HG03558 (cell line): ENCODE measurements at regions not wholly inside any gene's neighbourhood (a gene's known extent, or its start where the extent isn't known, plus 50 kb on each side); places are given as distances from the start of the nearest gene placed in this dataset.
"Not testable (repeated sequence)": the region's sequence is repeated elsewhere in the genome, so short reads cannot be mapped to it uniquely, and the experiment has no call there.

ENCODE experiments used
- ATAC-seq: cut with Tn5 transposase; IDR thresholded peaks from one replicate; pipeline ENCODE4 v1.9.1; 2021; ENCODE audit warnings: moderate number of reproducible peaks; ENCODE audit not compliant: unreplicated experiment; ENCODE audit errors: extremely low read depth

GRCh38 chr6:169933839-169934698, 182.6 kb downstream of the ERMARD start:
- ATAC-seq = no peak

GRCh38 chr6:169933251-169933821, 181.9 kb downstream of the ERMARD start:
- ATAC-seq = no peak

GRCh38 chr6:169932491-169932890, 181.1 kb downstream of the ERMARD start:
- no peak for ATAC-seq

- no peak for ATAC-seq
These were observed 179.8 kb downstream of the ERMARD start for GRCh38 chr6:169931261-169931660.

- no peak for ATAC-seq
These were observed 179.4 kb downstream of the ERMARD start for GRCh38 chr6:169930799-169931198.

GRCh38 chr6:169927711-169928110, 176.3 kb downstream of the ERMARD start:
- ATAC-seq = no peak

- no peak for ATAC-seq
These were observed 175.4 kb downstream of the ERMARD start for GRCh38 chr6:169926617-169927417.

GRCh38 chr6:169923468-169924464, 172.3 kb downstream of the ERMARD start:
- ATAC-seq = no peak

- ATAC-seq = no peak
These were observed 170.7 kb downstream of the ERMARD start for GRCh38 chr6:169921853-169922824.

GRCh38 chr6:169921217-169921616, 169.8 kb downstream of the ERMARD start:
- no peak for ATAC-seq

GRCh38 chr6:169920359-169921020, 169.1 kb downstream of the ERMARD start:
- ATAC-seq = no peak

- no peak for ATAC-seq
These were observed 167.6 kb downstream of the ERMARD start for GRCh38 chr6:169918954-169919549.

GRCh38 chr6:169918239-169918953, 167.0 kb downstream of the ERMARD start:
- ATAC-seq = no peak

- no peak for ATAC-seq
These were observed 165.7 kb downstream of the ERMARD start for GRCh38 chr6:169917153-169917552.

- no peak for ATAC-seq
These were observed 164.5 kb downstream of the ERMARD start for GRCh38 chr6:169915769-169916550.

GRCh38 chr6:169913745-169914144, 162.3 kb downstream of the ERMARD start:
- ATAC-seq = not testable (repeated sequence)
